ENCODE measurements at regions not wholly inside any gene's neighbourhood (a gene's known extent, or its start where the extent isn't known, plus 50 kb on each side); places are given as distances from the start of the nearest gene placed in this dataset.

DNA sequence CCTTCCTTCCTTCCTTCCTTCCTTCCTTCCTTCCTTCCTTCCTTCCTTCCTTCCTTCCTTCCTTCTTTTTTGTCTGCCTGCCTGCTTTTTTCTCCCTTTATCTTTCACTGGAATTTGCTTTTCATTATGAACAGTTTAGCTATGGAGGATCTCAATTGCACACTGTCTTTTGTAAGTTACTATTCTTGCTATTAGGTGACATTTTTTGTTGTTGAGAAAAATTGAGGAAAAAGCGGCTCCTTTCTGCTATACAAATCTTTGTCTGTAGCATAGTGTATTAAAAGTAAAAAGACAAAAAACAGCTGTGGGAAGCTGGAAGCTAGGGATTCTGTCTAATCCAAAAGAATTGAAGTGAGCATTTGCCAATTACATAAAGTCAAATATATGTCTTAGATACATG is 448.7 kb downstream of the DCDC2C start:
- intact Hi-C loops (cut with DNase I) = no loop called here
- Histone ChIP-seq H3K4me3 (no peak overlapping the region), H3K4me1 (no peaks in the 10 kb centered on the region), H3K36me3 (no peaks in the 10 kb centered on the region), H3K27me3 (no peaks in the 10 kb centered on the region), H3K9me3 (no peaks in the 10 kb centered on the region), H3K27ac (no peak overlapping the region)
- DNase-seq = no peak
- no peak for TF ChIP-seq CTCF (IDR thresholded peaks at IDR 0.05)
- ATAC-seq = no peak

GRCh38 chr2:4168834-4169233 is 465.5 kb downstream of the DCDC2C start:
- intact Hi-C loops (cut with DNase I) = no loop called here
- DNase-seq (no peak), ATAC-seq (no peak)
- no peaks in the 10 kb centered on the region for H3K36me3 ChIP-seq
- TF ChIP-seq CTCF (IDR thresholded peaks at IDR 0.05) = no peak
- peaks cover 12% of the 10 kb centered on the region for H3K9me3 ChIP-seq
- H3K4me1 ChIP-seq = no peaks in the 10 kb centered on the region
- no peak overlapping the region for H3K4me3 ChIP-seq
- no peaks in the 10 kb centered on the region for H3K27me3 ChIP-seq
- no peak overlapping the region for H3K27ac ChIP-seq

DNA sequence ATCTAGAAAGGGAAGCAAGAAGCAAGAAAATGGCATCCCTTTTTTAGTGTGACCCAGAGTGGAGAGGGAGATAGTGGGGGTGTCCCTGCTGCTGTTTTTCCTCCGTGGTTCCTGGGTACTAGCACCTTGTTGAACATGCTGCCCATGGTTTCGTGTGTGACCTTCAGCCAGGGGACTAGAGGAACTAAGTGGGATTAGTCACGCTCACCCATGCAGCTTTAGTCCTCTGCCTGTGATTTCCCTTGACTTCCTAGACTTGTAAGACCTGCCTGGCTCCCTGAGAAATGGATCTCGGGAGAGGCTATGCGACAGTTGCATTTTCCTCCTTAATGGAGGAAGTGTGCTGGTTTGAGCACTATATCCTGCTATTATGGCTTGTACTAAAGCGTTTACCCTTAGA is 471.4 kb downstream of the DCDC2C start:
- Histone ChIP-seq H3K4me3 (no peak overlapping the region), H3K4me1 (no peaks in the 10 kb centered on the region), H3K27ac (no peak overlapping the region), H3K9me3 (peaks cover 11% of the 10 kb centered on the region), H3K36me3 (no peaks in the 10 kb centered on the region), H3K27me3 (no peaks in the 10 kb centered on the region)
- ATAC-seq = no peak
- DNase-seq = no peak
- intact Hi-C loops (cut with DNase I) = no loop called here
- TF ChIP-seq CTCF (IDR thresholded peaks at IDR 0.05) = no peak

- DNase-seq (no peak), ATAC-seq (no peak)
- no peaks in the 10 kb centered on the region for H3K27me3 ChIP-seq
- no peak overlapping the region for H3K27ac ChIP-seq
- peaks cover 11% of the 10 kb centered on the region for H3K9me3 ChIP-seq
- no peaks in the 10 kb centered on the region for H3K36me3 ChIP-seq
- H3K4me1 ChIP-seq = no peaks in the 10 kb centered on the region
- no peak overlapping the region for H3K4me3 ChIP-seq
- no peak for TF ChIP-seq CTCF (IDR thresholded peaks at IDR 0.05)
- intact Hi-C loops (cut with DNase I) = no loop called here
Observed at GRCh38 chr2:4175343-4175742, 472.0 kb downstream of the DCDC2C start.

DNA sequence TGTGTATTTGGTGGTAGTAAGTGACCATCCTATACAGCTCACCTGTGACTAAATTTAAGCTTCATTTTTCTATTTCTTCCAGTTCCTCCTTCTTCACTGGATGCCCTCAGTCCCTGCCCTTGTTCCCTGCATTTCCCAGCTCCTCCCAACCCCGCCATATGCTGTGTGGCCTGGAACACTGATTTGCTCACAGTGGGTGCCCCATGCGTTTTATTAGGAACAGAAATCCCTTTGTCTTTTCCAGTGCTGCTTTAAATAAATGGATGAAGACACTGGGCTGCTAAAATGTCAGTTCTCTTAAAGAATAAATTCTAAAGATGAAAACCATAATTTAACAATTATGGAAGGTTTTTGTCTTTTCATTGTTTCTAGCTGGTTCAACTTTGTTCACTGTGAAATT is 477.3 kb downstream of the DCDC2C start:
- no peaks in the 10 kb centered on the region for H3K4me1 ChIP-seq
- no peaks in the 10 kb centered on the region for H3K36me3 ChIP-seq
- no peak for ATAC-seq
- no peak for TF ChIP-seq CTCF (IDR thresholded peaks at IDR 0.05)
- no peaks in the 10 kb centered on the region for H3K27me3 ChIP-seq
- H3K4me3 ChIP-seq = no peak overlapping the region
- intact Hi-C loops (cut with DNase I) = no loop called here
- DNase-seq = no peak
- H3K27ac ChIP-seq = no peak overlapping the region
- no peaks in the 10 kb centered on the region for H3K9me3 ChIP-seq

GRCh38 chr2:4181062-4181461 is 477.7 kb downstream of the DCDC2C start:
- DNase-seq = no peak
- Histone ChIP-seq H3K4me1 (no peaks in the 10 kb centered on the region), H3K27me3 (no peaks in the 10 kb centered on the region), H3K4me3 (no peak overlapping the region), H3K27ac (no peak overlapping the region), H3K9me3 (no peaks in the 10 kb centered on the region), H3K36me3 (no peaks in the 10 kb centered on the region)
- TF ChIP-seq CTCF (IDR thresholded peaks at IDR 0.05) = no peak
- intact Hi-C loops (cut with DNase I) = no loop called here
- ATAC-seq = no peak

Measured in upper lobe of right lung (tissue), 1 donor.